ENCODE measurements at regions not wholly inside any gene's neighbourhood (a gene's known extent, or its start where the extent isn't known, plus 50 kb on each side); places are given as distances from the start of the nearest gene placed in this dataset.

GRCh38 chr3:127053026-127053425, 70.1 kb downstream of the PLXNA1 start:
- DNase-seq (ENCODE audit: low read depth in 2 of 2): no peak
- no peak overlapping the region for H3K27ac ChIP-seq (ENCODE audit: insufficient read depth, low read length)
- H3K79me2 ChIP-seq (ENCODE audit: control insufficient read depth, insufficient read depth, low read length): no peaks in the 10 kb centered on the region

GRCh38 chr3:127053450-127053849, 70.5 kb downstream of the PLXNA1 start:
- Histone ChIP-seq H3K36me3 (ENCODE audit: control insufficient read depth, insufficient read depth, low read length) (no peaks in the 10 kb centered on the region), H3K4me3 (replicated peaks in 1 of 4; ENCODE audit: control extremely low read depth in 1 of 4, insufficient read depth in 1 of 4, low read depth in 3 of 4, low read length in 4 of 4) (no peak overlapping the region), H3K4me1 (ENCODE audit: control insufficient read depth, extremely low read depth, insufficient read depth, low read length) (no peaks in the 10 kb centered on the region), H3K27ac (ENCODE audit: insufficient read depth, low read length) (no peak overlapping the region), H2AFZ (ENCODE audit: low read length) (no peak overlapping the region), H3K9me3 (ENCODE audit: control insufficient read depth, insufficient read depth, low read depth, low read length) (no peaks in the 10 kb centered on the region), H3K79me2 (ENCODE audit: control insufficient read depth, insufficient read depth, low read length) (no peaks in the 10 kb centered on the region), H3K4me2 (ENCODE audit: extremely low read depth, insufficient read depth, low read length) (no peak overlapping the region), H3K9ac (ENCODE audit: insufficient read depth, low read length) (no peak overlapping the region), H3K27me3 (ENCODE audit: control insufficient read depth, insufficient read depth, low read length) (no peaks in the 10 kb centered on the region), H4K20me1 (ENCODE audit: control insufficient read depth, extremely low read depth, insufficient read depth, low read length) (no peaks in the 10 kb centered on the region)
- TF ChIP-seq EZH2 (IDR thresholded peaks at IDR 0.05; ENCODE audit: low read length, missing control alignments) (no peak), CTCF (conservative IDR thresholded peaks at IDR 0.05 in 1 of 2, IDR thresholded peaks at IDR 0.05 in 1 of 2; ENCODE audit: low read depth in 1 of 2, low read length in 2 of 2) (no peak)
- no peak for DNase-seq (ENCODE audit: low read depth in 2 of 2)

More at GRCh38 chr3:127053026-127053425, 70.1 kb downstream of the PLXNA1 start:
- Histone ChIP-seq H3K4me2 (ENCODE audit: extremely low read depth, insufficient read depth, low read length) (no peak overlapping the region), H3K9ac (ENCODE audit: insufficient read depth, low read length) (no peak overlapping the region), H3K36me3 (ENCODE audit: control insufficient read depth, insufficient read depth, low read length) (no peaks in the 10 kb centered on the region), H2AFZ (ENCODE audit: low read length) (no peak overlapping the region), H3K4me1 (ENCODE audit: control insufficient read depth, extremely low read depth, insufficient read depth, low read length) (no peaks in the 10 kb centered on the region), H3K4me3 (replicated peaks in 1 of 4; ENCODE audit: control extremely low read depth in 1 of 4, insufficient read depth in 1 of 4, low read depth in 3 of 4, low read length in 4 of 4) (no peak overlapping the region), H4K20me1 (ENCODE audit: control insufficient read depth, extremely low read depth, insufficient read depth, low read length) (no peaks in the 10 kb centered on the region), H3K27me3 (ENCODE audit: control insufficient read depth, insufficient read depth, low read length) (no peaks in the 10 kb centered on the region), H3K9me3 (ENCODE audit: control insufficient read depth, insufficient read depth, low read depth, low read length) (no peaks in the 10 kb centered on the region)
- TF ChIP-seq EZH2 (IDR thresholded peaks at IDR 0.05; ENCODE audit: low read length, missing control alignments) (no peak), CTCF (conservative IDR thresholded peaks at IDR 0.05 in 1 of 2, IDR thresholded peaks at IDR 0.05 in 1 of 2; ENCODE audit: low read depth in 1 of 2, low read length in 2 of 2) (no peak)

- no peak overlapping the region for H3K4me3 ChIP-seq (replicated peaks in 1 of 4; ENCODE audit: control extremely low read depth in 1 of 4, insufficient read depth in 1 of 4, low read depth in 3 of 4, low read length in 4 of 4)
- no peaks in the 10 kb centered on the region for H3K27me3 ChIP-seq (ENCODE audit: control insufficient read depth, insufficient read depth, low read length)
- no peaks in the 10 kb centered on the region for H3K79me2 ChIP-seq (ENCODE audit: control insufficient read depth, insufficient read depth, low read length)
- H3K36me3 ChIP-seq (ENCODE audit: control insufficient read depth, insufficient read depth, low read length): no peaks in the 10 kb centered on the region
- no peak overlapping the region for H2AFZ ChIP-seq (ENCODE audit: low read length)
- H4K20me1 ChIP-seq (ENCODE audit: control insufficient read depth, extremely low read depth, insufficient read depth, low read length): no peaks in the 10 kb centered on the region
- H3K4me1 ChIP-seq (ENCODE audit: control insufficient read depth, extremely low read depth, insufficient read depth, low read length): no peaks in the 10 kb centered on the region
- TF ChIP-seq CTCF (conservative IDR thresholded peaks at IDR 0.05 in 1 of 2, IDR thresholded peaks at IDR 0.05 in 1 of 2; ENCODE audit: low read depth in 1 of 2, low read length in 2 of 2) (no peak), EZH2 (IDR thresholded peaks at IDR 0.05; ENCODE audit: low read length, missing control alignments) (no peak)
- no peak overlapping the region for H3K4me2 ChIP-seq (ENCODE audit: extremely low read depth, insufficient read depth, low read length)
- H3K9me3 ChIP-seq (ENCODE audit: control insufficient read depth, insufficient read depth, low read depth, low read length): no peaks in the 10 kb centered on the region
- no peak for DNase-seq (ENCODE audit: low read depth in 2 of 2)
- no peak overlapping the region for H3K9ac ChIP-seq (ENCODE audit: insufficient read depth, low read length)
- no peak overlapping the region for H3K27ac ChIP-seq (ENCODE audit: insufficient read depth, low read length)
Measured at GRCh38 chr3:127053979-127054378, 71.1 kb downstream of the PLXNA1 start.

Measured in fibroblast of lung (primary cell).